ENCODE measurements at regions not wholly inside any gene's neighbourhood (a gene's known extent, or its start where the extent isn't known, plus 50 kb on each side); places are given as distances from the start of the nearest gene placed in this dataset.

DNA sequence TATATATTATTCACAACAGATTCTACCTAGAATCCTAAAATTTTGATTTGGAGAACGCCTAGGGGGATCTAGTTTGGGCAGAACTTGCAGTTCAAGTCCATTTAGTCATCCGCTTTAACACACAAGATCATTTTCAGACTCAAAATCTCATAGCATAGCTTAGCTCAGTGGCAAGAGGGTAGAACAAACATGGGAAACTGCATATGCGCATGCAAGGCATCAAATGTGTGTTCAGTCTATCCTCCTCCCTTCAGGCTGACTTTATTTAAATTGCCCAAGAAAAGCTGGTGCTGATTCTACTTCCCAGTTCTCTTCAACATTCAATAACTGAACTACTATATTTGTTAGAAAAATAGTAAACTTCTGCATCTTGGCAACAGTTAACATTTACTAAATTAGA is 79.6 kb upstream of the NRXN1 start:
- intact Hi-C loops (cut with DNase I, micrococcal nuclease): no loop called here
- no peak for ATAC-seq
- no peak for DNase-seq

DNA sequence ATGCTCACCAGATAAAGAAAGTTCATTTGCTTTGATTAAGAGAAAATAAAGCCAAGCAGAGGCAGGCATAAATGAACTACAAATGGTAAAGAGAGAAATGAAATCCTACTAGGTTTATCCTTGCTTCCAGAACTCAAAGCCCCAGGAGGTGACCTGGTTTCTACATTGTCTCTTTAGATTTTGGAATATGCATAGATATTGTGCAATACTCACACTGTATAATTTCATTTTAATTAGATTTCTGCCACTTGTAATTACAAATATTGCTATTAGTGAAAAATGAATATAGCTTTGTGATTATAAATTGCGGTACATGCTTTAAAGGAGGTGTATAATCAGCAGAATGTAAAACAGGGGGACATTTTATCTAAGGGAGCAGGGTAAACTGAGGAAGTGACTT is 76.9 kb upstream of the NRXN1 start:
- DNase-seq: no peak
- ATAC-seq: no peak
- intact Hi-C loops (cut with DNase I, micrococcal nuclease): no loop called here

DNA sequence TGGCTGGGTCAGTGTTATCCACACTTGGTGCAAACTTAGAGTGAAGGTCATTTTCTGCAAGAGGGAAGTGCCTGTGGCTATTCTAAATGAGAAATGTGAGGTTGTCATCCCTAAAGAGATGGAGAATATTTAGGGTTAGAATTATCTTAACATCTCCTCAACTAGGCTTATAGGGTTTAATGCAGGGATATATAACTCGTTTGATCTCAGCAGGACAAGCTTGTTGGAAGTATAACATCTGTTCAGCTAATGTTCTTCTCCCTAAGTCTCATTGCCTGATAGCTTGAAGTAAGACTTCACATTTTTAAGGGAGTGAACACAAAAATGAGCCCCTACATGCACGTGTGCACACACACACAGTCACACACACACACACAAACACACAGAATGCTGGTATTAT is 75.9 kb upstream of the NRXN1 start:
- DNase-seq (no peak), ATAC-seq (no peak)
- intact Hi-C loops (cut with DNase I, micrococcal nuclease): no loop called here

DNA sequence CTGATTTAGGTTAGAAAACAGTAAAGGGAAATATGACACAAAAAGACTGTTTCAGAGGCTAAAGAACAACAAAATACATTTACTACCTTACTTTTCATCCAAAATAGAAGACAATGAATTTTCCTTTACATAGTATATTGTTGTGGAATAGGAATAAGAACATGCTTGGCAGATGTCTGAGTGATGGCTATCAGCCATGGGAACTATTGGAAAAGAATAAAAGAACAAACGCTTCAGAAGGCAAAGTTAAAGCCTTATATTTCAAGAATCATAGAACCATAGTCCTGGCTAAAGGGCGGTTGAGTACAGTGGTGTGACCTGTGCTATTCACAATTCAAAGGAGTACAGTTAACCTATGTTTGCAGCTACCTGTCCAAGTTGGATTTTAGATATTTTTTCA is 73.9 kb upstream of the NRXN1 start:
- intact Hi-C loops (cut with DNase I, micrococcal nuclease): no loop called here
- ATAC-seq: no peak
- no peak for DNase-seq

DNA sequence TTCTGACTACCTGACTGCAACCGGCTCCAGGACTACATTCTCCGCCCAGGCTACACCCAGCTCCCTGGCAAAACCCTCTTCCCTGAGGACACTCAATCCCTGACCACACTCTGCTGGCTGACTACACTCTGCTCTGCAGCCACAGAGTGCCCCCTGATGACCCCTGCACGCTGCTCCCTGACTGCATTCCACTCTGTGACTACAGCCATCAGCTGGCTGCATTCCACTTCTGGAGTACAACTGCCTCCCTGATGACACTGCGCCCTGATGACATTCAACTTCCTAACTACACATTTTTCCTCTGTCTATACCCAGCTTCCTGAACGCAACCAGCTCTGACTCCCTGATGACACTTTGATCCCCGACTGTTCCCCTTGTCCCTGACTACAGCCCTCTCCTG is 71.3 kb upstream of the NRXN1 start:
- intact Hi-C loops (cut with DNase I, micrococcal nuclease): no loop called here
- ATAC-seq (peak; percentile 35), DNase-seq (no peak)

DNA sequence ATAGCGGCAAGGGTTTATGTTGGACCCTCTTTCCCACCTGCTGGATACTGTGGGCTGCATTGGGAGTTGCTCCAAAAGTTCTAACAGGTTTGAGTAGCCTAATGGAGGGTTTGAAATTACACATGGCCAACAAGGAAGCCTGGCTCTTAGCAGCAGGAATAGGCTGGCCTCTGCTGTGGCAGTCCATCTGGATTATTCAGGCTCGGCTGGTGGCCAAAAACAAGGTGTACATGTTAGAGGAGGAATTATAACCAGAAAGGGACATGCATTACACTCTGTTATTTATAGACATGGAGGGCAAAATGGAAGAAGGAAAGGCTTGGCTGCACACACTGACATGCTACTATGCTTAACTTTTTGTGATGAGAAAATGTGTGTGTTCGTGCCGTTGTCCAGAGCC is 61.1 kb upstream of the NRXN1 start:
- no peak for DNase-seq
- no peak for ATAC-seq

DNA sequence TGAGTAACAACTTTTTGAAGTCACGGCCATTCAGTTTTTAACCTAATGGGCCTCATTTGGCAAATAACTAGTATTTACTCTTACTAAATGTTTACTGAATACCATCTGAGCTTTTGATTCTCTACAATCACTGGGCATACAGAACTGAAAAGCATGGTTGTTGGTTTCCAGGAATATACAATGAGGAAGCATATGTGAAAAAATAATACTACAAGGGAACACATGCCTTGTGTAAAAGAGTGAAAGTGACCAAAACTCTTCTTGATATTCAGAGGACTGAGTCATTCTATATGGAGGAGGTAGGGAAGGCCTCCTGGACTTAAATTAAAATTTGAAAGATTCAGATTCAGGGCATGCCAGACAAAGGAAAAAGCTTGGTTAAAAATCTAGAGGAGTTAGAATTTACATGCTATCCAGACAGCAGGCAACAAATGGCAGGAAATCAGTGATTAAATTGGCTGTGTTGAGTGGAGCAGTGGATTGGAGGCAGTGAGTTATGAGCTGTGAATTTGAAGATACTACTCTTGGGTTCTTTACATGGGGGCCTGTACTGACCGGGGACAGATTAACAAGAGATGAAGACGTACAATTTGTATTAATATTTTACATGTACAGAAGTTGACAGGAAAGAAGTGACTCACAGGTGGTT is 53.6 kb upstream of the NRXN1 start:
- intact Hi-C loops (cut with DNase I, micrococcal nuclease): no loop called here
- no peak for ATAC-seq
- no peak for DNase-seq

More for the DNA sequence above, 61.1 kb upstream of the NRXN1 start:
- intact Hi-C loops (cut with DNase I, micrococcal nuclease): no loop called here

DNA sequence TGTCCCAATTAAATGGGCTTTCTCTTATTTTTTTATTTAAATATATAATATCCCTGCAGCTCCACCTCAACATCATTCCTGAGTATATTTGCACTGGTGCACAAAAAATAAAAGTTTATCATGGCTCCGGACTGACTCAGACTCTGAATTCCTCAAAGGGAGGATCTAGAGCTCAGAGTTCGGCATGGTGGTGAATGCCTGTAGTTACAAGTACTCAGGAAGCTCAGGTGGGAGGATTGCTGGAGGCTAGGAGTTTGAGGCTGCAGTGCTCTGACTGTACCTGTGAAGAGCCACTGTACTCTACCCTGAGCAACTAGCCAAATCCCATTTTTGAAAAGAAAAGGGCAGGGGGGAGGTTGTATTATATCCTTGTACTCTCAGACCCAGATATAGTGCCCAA is 52.8 kb upstream of the NRXN1 start:
- intact Hi-C loops (cut with DNase I, micrococcal nuclease): no loop called here
- no peak for ATAC-seq
- DNase-seq: no peak

Small RNAs in the stretch of these regions (microRNA-seq; reads per million reads assigned to microRNA genes)
- gene MIR4431: 0 reads per million in 2 donors

Measured in left colon (tissue), 2 donors.